Smooth muscle cell (in vitro differentiated cells): ENCODE measurements at regions not wholly inside any gene's neighbourhood (a gene's known extent, or its start where the extent isn't known, plus 50 kb on each side); places are given as distances from the start of the nearest gene placed in this dataset.

Source experiments
- DNase-seq: peaks from one replicate; lab custom pipeline; 2025; ENCODE audit not compliant: unreplicated experiment; lab: John Stamatoyannopoulos, UW
- H2AFZ ChIP-seq: fragments of 200-600 bp; sonication (generic); 2 replicates; pipeline ENCODE4 v1.6.0; 2016; ENCODE audit warnings: antibody characterized with exemption, low read depth, mild to moderate bottlenecking
- H3F3A ChIP-seq: fragments of 200-600 bp; sonication (generic); 2 replicates; pipeline ENCODE4 v1.6.0; 2017; ENCODE audit warnings: antibody characterized with exemption, low read depth
- H3K27ac ChIP-seq: fragments of 200-600 bp; sonication (generic); 2 replicates; pipeline ENCODE4 v1.5.1; 2016; ENCODE audit warnings: low read depth, mild to moderate bottlenecking
- H3K27me3 ChIP-seq: fragments of 200-600 bp; sonication (generic); 2 replicates; pipeline ENCODE4 v1.6.1; 2016; ENCODE audit warnings: low read depth, mild to moderate bottlenecking
- H3K36me3 ChIP-seq: fragments of 200-600 bp; sonication (generic); 2 replicates; pipeline ENCODE4 v1.5.1; 2016; ENCODE audit warnings: low read depth
- H3K4me1 ChIP-seq: fragments of 200-600 bp; sonication (generic); 2 replicates; pipeline ENCODE4 v1.5.1; 2016; ENCODE audit warnings: low read depth
- H3K4me2 ChIP-seq: fragments of 200-600 bp; sonication (generic); 2 replicates; pipeline ENCODE4 v1.6.0; 2016; ENCODE audit warnings: mild to moderate bottlenecking
- H3K4me3 ChIP-seq: fragments of 200-600 bp; sonication (generic); 2 replicates; pipeline ENCODE4 v1.5.1; 2016; ENCODE audit warnings: mild to moderate bottlenecking
- H3K79me2 ChIP-seq: fragments of 200-600 bp; sonication (generic); 2 replicates; pipeline ENCODE4 v1.6.0; 2016; ENCODE audit warnings: low read depth, mild to moderate bottlenecking
- H3K9ac ChIP-seq: fragments of 200-600 bp; sonication (generic); 2 replicates; pipeline ENCODE4 v1.6.0; 2016; ENCODE audit warnings: low read depth
- H3K9me3 ChIP-seq: fragments of 200-600 bp; sonication (generic); replicated peaks from 2 replicates; pipeline ENCODE4 v1.5.1; 2016; ENCODE audit warnings: low read depth
- H4K20me1 ChIP-seq: fragments of 200-600 bp; sonication (generic); 2 replicates; pipeline ENCODE4 v1.6.0; 2016; ENCODE audit warnings: low read depth
- CTCF ChIP-seq: fragments of 200-600 bp; sonication (generic); IDR thresholded peaks from 2 replicates; pipeline ENCODE4 v1.5.1; 2017; ENCODE audit warnings: borderline replicate concordance, mild to moderate bottlenecking, antibody characterized with exemption; ENCODE audit not compliant: insufficient read depth, poor library complexity, severe bottlenecking
- WGBS: methylation state at CpG from one replicate; pipeline ENCODE4 v1.1.7; 2016; ENCODE audit warnings: low lambda C conversion rate; 5-methylcytosine and 5-hydroxymethylcytosine counted together

- Histone ChIP-seq H3K79me2 (no peaks in the 10 kb centered on the region), H4K20me1 (no peaks in the 10 kb centered on the region), H3K4me1 (no peaks in the 10 kb centered on the region), H3K9ac (no peak overlapping the region), H3K4me3 (no peak overlapping the region), H3F3A (no peaks in the 10 kb centered on the region), H2AFZ (no peak overlapping the region), H3K27ac (no peak overlapping the region), H3K36me3 (no peaks in the 10 kb centered on the region), H3K9me3 (no peaks in the 10 kb centered on the region), H3K27me3 (no peaks in the 10 kb centered on the region), H3K4me2 (no peak overlapping the region)
- no peak for TF ChIP-seq CTCF
- DNase-seq: no peak
- 95% methylated on average over 6 of the region's 6 CpGs for WGBS
These were observed 93.4 kb downstream of the BLID start for GRCh38 chr11:122022646-122023045.

- no peak for DNase-seq
- no peak overlapping the region for H3K4me3 ChIP-seq
- no peaks in the 10 kb centered on the region for H3F3A ChIP-seq
- no peak overlapping the region for H2AFZ ChIP-seq
- H3K79me2 ChIP-seq: no peaks in the 10 kb centered on the region
- WGBS: 79% methylated on average over 2 of the region's 2 CpGs
- no peak overlapping the region for H3K4me2 ChIP-seq
- no peaks in the 10 kb centered on the region for H3K4me1 ChIP-seq
- peak; percentile 47 for TF ChIP-seq CTCF
- H3K27ac ChIP-seq: no peak overlapping the region
- H4K20me1 ChIP-seq: no peaks in the 10 kb centered on the region
- H3K9me3 ChIP-seq: no peaks in the 10 kb centered on the region
- H3K36me3 ChIP-seq: no peaks in the 10 kb centered on the region
- H3K9ac ChIP-seq: no peak overlapping the region
- H3K27me3 ChIP-seq: no peaks in the 10 kb centered on the region
These were observed 95.1 kb downstream of the BLID start for GRCh38 chr11:122020902-122021301.

GRCh38 chr11:122019908-122020694, 95.9 kb downstream of the BLID start:
- WGBS: 95% methylated on average over 3 of the region's 3 CpGs
- Histone ChIP-seq H4K20me1 (no peaks in the 10 kb centered on the region), H3F3A (no peaks in the 10 kb centered on the region), H3K9me3 (no peaks in the 10 kb centered on the region), H3K27ac (no peak overlapping the region), H3K4me2 (no peak overlapping the region), H3K4me1 (no peaks in the 10 kb centered on the region), H3K27me3 (no peaks in the 10 kb centered on the region), H2AFZ (peak overlapping the region; percentile 23), H3K9ac (no peak overlapping the region), H3K36me3 (no peaks in the 10 kb centered on the region), H3K79me2 (no peaks in the 10 kb centered on the region), H3K4me3 (no peak overlapping the region)
- no peak for TF ChIP-seq CTCF
- DNase-seq: no peak

- TF ChIP-seq CTCF: no peak
- Histone ChIP-seq H2AFZ (no peak overlapping the region), H3K79me2 (no peaks in the 10 kb centered on the region), H3K36me3 (no peaks in the 10 kb centered on the region), H3K4me1 (no peaks in the 10 kb centered on the region), H3K4me3 (no peak overlapping the region), H3F3A (no peaks in the 10 kb centered on the region), H3K9me3 (no peaks in the 10 kb centered on the region), H3K4me2 (no peak overlapping the region), H3K27me3 (no peaks in the 10 kb centered on the region), H3K9ac (no peak overlapping the region), H3K27ac (no peak overlapping the region), H4K20me1 (no peaks in the 10 kb centered on the region)
- DNase-seq: no peak
- 91% methylated on average over 4 of the region's 4 CpGs for WGBS
These were observed 108.4 kb downstream of the BLID start for GRCh38 chr11:122007601-122008071.
